PC-3 (cell line): ENCODE measurements at regions not wholly inside any gene's neighbourhood (a gene's known extent, or its start where the extent isn't known, plus 50 kb on each side); places are given as distances from the start of the nearest gene placed in this dataset.

Source experiments
- ATAC-seq: fragments of 200-7000 bp; cut with Tn5 transposase; 2 replicates; pipeline ENCODE4 v1.9.1; 2020; ENCODE audit warnings: mild to moderate bottlenecking, moderate library complexity
- BruUV-seq: library from RNA; stranded (reverse); fragments of 400-500 nt; replicated peaks from 2 replicates; lab custom pipeline; 2021; lab: Mats Ljungman, UMichigan
- CTCF ChIA-PET: fragments of 300-600 bp; sonication (Branson Sonifier 250); formaldehyde crosslinking; loops from one replicate; lab custom pipeline; 2022; ENCODE audit warnings: antibody characterized with exemption; lab: Charles Lee
- POLR2A ChIA-PET: fragments of 300-600 bp; sonication (Branson Sonifier 250); formaldehyde crosslinking; loops from one replicate; lab custom pipeline; 2022; ENCODE audit warnings: antibody characterized with exemption; ENCODE audit not compliant: unreplicated experiment; lab: Charles Lee
- DNase-seq: peaks from one replicate; pipeline ENCODE4 v3.0.0-alpha.2; 2015
- H2AFZ ChIP-seq: fragments of 300-600 bp; sonication (generic); 2 replicates; pipeline ENCODE4 v1.6.0; 2016; ENCODE audit warnings: antibody characterized with exemption, low read length
- H3F3A ChIP-seq: fragments of 300-600 bp; sonication (generic); one replicate; pipeline ENCODE4 v1.6.0; 2017; ENCODE audit warnings: antibody characterized with exemption, low read length, control low read depth, mild to moderate bottlenecking; ENCODE audit not compliant: unreplicated experiment
- H3K27ac ChIP-seq: fragments of 300-600 bp; sonication (generic); 2 replicates; pipeline ENCODE4 v1.5.1; 2016; ENCODE audit warnings: mild to moderate bottlenecking, low read length
- H3K27me3 ChIP-seq: fragments of 300-600 bp; sonication (generic); 2 replicates; pipeline ENCODE4 v1.6.1; 2016; ENCODE audit warnings: low read length, mixed read lengths
- H3K36me3 ChIP-seq: fragments of 300-600 bp; sonication (generic); 2 replicates; pipeline ENCODE4 v1.6.1; 2016; ENCODE audit warnings: low read depth, mixed run types, low read length, mixed read lengths
- H3K4me1 ChIP-seq: fragments of 300-600 bp; sonication (generic); 2 replicates; pipeline ENCODE4 v1.5.1; 2016; ENCODE audit warnings: low read length; ENCODE audit not compliant: insufficient read depth
- H3K4me2 ChIP-seq: fragments of 300-600 bp; sonication (generic); 2 replicates; pipeline ENCODE4 v1.6.0; 2016; ENCODE audit warnings: low read length
- H3K4me3 ChIP-seq: fragments of 300-600 bp; sonication (generic); 2 replicates; pipeline ENCODE4 v1.5.1; 2016; ENCODE audit warnings: mild to moderate bottlenecking, low read length, mixed read lengths
- H3K79me2 ChIP-seq: fragments of 300-600 bp; sonication (generic); 2 replicates; pipeline ENCODE4 v1.6.1; 2017; ENCODE audit warnings: low read length, mixed read lengths
- H3K9ac ChIP-seq: fragments of 300-600 bp; sonication (generic); 2 replicates; pipeline ENCODE4 v1.6.0; 2016; ENCODE audit warnings: mild to moderate bottlenecking, low read length
- H3K9me2 ChIP-seq: fragments of 300-600 bp; sonication (generic); replicated peaks from 2 replicates; pipeline ENCODE4 v1.6.1; 2016; ENCODE audit warnings: mixed run types, low read length, mixed read lengths
- H3K9me3 ChIP-seq: fragments of 300-600 bp; sonication (generic); 2 replicates; pipeline ENCODE4 v1.6.1; 2016; ENCODE audit warnings: low read length, mixed read lengths
- H4K20me1 ChIP-seq: fragments of 300-600 bp; sonication (generic); 2 replicates; pipeline ENCODE4 v1.6.1; 2016; ENCODE audit warnings: low read length, mixed read lengths
- EZH2 ChIP-seq: fragments of 300-600 bp; sonication (generic); IDR thresholded peaks from one replicate; pipeline ENCODE4 v1.6.1; 2017; ENCODE audit warnings: antibody characterized with exemption, mild to moderate bottlenecking, low read length; ENCODE audit not compliant: unreplicated experiment
- EZH2phosphoT487 ChIP-seq: fragments of 300-600 bp; sonication (generic); IDR thresholded peaks from 2 replicates; pipeline ENCODE4 v1.6.1; 2018; ENCODE audit warnings: mild to moderate bottlenecking, antibody characterized with exemption, low read length, borderline replicate concordance
- intact Hi-C: fragments of 100-400 bp; cut with micrococcal nuclease; formaldehyde crosslinking; loops from 2 replicates; pipeline ENCODE4 v1.9.0; 2023
- TF ChIP-seq, protein P1 (sequence below): fragments of 300-600 bp; sonication (generic); conservative IDR thresholded peaks from 2 replicates; pipeline ENCODE4 v1.5.1; 2017; ENCODE audit warnings: antibody characterized with exemption, low read depth, mild to moderate bottlenecking, low read length

DNA sequence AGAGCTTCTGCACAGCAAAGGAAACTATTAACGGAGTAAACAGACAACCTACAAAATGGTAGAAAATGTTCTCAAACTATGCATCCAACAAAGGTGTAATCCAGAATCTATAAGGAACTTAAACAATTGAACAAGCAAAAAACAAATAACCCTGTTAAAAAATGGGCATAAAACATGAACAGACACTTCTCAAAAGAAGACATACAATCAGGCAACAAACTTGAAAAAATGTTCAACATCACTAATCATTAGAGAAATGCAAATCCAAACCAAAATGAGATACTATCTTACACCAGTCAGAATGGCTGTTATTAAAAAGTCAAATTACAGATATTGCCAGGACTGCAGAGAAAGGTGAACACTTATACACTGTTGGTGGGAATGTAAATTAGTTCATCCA lies 309.6 kb upstream of the KLF3 start:
- H3K9ac ChIP-seq, result no peak overlapping the region
- no peaks in the 10 kb centered on the region for H3K27me3 ChIP-seq
- H3K36me3 ChIP-seq, result no peaks in the 10 kb centered on the region
- TF ChIP-seq EZH2 (no peak), EZH2phosphoT487 (no peak)
- TF ChIP-seq, protein P1, sequence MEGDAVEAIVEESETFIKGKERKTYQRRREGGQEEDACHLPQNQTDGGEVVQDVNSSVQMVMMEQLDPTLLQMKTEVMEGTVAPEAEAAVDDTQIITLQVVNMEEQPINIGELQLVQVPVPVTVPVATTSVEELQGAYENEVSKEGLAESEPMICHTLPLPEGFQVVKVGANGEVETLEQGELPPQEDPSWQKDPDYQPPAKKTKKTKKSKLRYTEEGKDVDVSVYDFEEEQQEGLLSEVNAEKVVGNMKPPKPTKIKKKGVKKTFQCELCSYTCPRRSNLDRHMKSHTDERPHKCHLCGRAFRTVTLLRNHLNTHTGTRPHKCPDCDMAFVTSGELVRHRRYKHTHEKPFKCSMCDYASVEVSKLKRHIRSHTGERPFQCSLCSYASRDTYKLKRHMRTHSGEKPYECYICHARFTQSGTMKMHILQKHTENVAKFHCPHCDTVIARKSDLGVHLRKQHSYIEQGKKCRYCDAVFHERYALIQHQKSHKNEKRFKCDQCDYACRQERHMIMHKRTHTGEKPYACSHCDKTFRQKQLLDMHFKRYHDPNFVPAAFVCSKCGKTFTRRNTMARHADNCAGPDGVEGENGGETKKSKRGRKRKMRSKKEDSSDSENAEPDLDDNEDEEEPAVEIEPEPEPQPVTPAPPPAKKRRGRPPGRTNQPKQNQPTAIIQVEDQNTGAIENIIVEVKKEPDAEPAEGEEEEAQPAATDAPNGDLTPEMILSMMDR, result no peak
- ATAC-seq, result no peak
- H3K4me1 ChIP-seq, result no peaks in the 10 kb centered on the region
- ChIA-PET CTCF (no interaction called here), POLR2A (no interaction called here)
- no peaks in the 10 kb centered on the region for H3F3A ChIP-seq
- BruUV-seq, result no TSS peak
- H4K20me1 ChIP-seq, result no peaks in the 10 kb centered on the region
- H3K79me2 ChIP-seq, result no peaks in the 10 kb centered on the region
- no peak for DNase-seq
- no peaks in the 10 kb centered on the region for H3K9me2 ChIP-seq
- H2AFZ ChIP-seq, result no peak overlapping the region
- H3K4me2 ChIP-seq, result no peak overlapping the region
- no peaks in the 10 kb centered on the region for H3K9me3 ChIP-seq
- no peak overlapping the region for H3K27ac ChIP-seq
- intact Hi-C loops, result no loop called here
- H3K4me3 ChIP-seq, result no peak overlapping the region

DNA sequence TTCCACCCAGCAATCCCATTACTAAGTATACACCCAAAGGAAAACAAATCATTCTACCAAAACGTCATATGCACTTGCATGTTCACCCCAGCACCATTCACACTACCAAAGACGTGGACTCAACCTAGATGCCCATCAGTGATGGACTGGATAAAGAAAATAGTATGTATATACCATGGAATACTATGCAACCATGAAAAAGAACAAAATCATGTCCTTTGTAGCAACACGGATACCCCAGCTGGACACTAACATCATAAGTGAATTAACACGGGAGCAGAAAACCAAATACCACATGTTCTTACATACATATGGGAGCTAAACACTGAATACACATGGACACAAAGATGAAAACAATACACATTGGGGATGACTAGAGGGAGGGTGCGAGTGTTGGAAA lies 309.1 kb upstream of the KLF3 start:
- no peak overlapping the region for H3K4me2 ChIP-seq
- ATAC-seq (no peak), DNase-seq (no peak)
- no peaks in the 10 kb centered on the region for H3K4me1 ChIP-seq
- no peaks in the 10 kb centered on the region for H3K79me2 ChIP-seq
- no peak overlapping the region for H3K9ac ChIP-seq
- no peaks in the 10 kb centered on the region for H3K9me3 ChIP-seq
- no peak overlapping the region for H3K27ac ChIP-seq
- no TSS peak for BruUV-seq
- H3K27me3 ChIP-seq, result no peaks in the 10 kb centered on the region
- H2AFZ ChIP-seq, result no peak overlapping the region
- H3F3A ChIP-seq, result no peaks in the 10 kb centered on the region
- TF ChIP-seq EZH2, result no peak
- CTCF ChIA-PET, result no interaction called here
- intact Hi-C loops, result no loop called here
- no peaks in the 10 kb centered on the region for H3K36me3 ChIP-seq
- H3K9me2 ChIP-seq, result no peaks in the 10 kb centered on the region
- POLR2A ChIA-PET, result interaction anchor here (0.6 kb wide), 1 partner anchor 197 kb away, joined by 3 read pairs; no protein-coding TSS in a partner anchor
- no peaks in the 10 kb centered on the region for H4K20me1 ChIP-seq
- no peak overlapping the region for H3K4me3 ChIP-seq

DNA sequence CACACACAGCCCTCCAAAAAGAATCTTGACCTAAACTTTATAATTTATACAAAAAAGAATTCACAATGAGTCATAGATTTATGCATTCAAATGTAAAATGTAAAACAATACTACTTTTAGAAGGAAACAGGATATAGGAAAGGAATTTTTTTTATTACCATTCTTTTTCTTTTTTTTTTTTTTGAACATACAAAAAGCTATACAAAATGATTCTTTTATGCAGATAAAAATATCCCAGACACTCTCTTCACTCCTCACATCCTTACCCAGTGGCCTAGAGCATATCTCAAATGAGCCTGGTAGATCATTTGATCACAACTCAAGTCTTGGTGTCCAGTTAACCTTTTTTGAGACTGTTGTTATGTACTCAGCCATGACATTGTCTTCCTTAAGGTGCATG lies 307.3 kb upstream of the KLF3 start:
- Histone ChIP-seq H3K79me2 (no peaks in the 10 kb centered on the region), H3K27ac (no peak overlapping the region), H3K9me2 (no peaks in the 10 kb centered on the region), H3K36me3 (no peaks in the 10 kb centered on the region), H3K9me3 (no peaks in the 10 kb centered on the region), H3F3A (no peaks in the 10 kb centered on the region), H3K4me2 (no peak overlapping the region), H2AFZ (no peak overlapping the region), H4K20me1 (no peaks in the 10 kb centered on the region), H3K27me3 (no peaks in the 10 kb centered on the region), H3K9ac (no peak overlapping the region), H3K4me1 (no peaks in the 10 kb centered on the region), H3K4me3 (no peak overlapping the region)
- ChIA-PET CTCF (interaction anchor here (0.6 kb wide), 1 partner anchor 37 kb away, joined by 5 read pairs; no protein-coding TSS in a partner anchor), POLR2A (interaction anchor here (0.6 kb wide), 2 partner anchors 28 to 319 kb away, joined by 4 to 5 read pairs; no protein-coding TSS in a partner anchor)
- intact Hi-C loops, result no loop called here
- no peak for DNase-seq
- TF ChIP-seq, protein P1, result no peak
- no peak for TF ChIP-seq EZH2
- no peak for TF ChIP-seq EZH2phosphoT487
- no TSS peak for BruUV-seq
- ATAC-seq, result peak; percentile 31; the same call in 1 of the 2 replicates
